SK-N-SH (cell line): ENCODE measurements at regions not wholly inside any gene's neighbourhood (a gene's known extent, or its start where the extent isn't known, plus 50 kb on each side); places are given as distances from the start of the nearest gene placed in this dataset.

Source experiments
- CTCF ChIA-PET: fragments of 300-600, 350-600 bp; formaldehyde crosslinking; extraction: SDS; loops from one replicate; lab custom pipeline; 2021; lab: Yijun Ruan, JAX
- POLR2A ChIA-PET: fragments of 350-600 bp; sonication (Branson Sonifier 250); formaldehyde crosslinking; extraction: SDS; loops from one replicate; lab custom pipeline; 2020; ENCODE audit warnings: antibody characterized with exemption, inconsistent platforms; lab: Yijun Ruan, JAX
- DNase-seq: peaks from one replicate; pipeline ENCODE4 v3.0.0; 2012
- H2AFZ ChIP-seq: fragments of 200-600 bp; sonication (generic); 2 replicates; pipeline ENCODE4 v1.8.1; 2016; ENCODE audit warnings: antibody characterized with exemption, mild to moderate bottlenecking, low read depth
- H3F3A ChIP-seq: fragments of 200-600 bp; sonication (generic); replicated peaks from 2 replicates; pipeline ENCODE3; 2016; ENCODE audit warnings: antibody characterized with exemption, mild to moderate bottlenecking; ENCODE audit not compliant: insufficient read depth
- H3K27ac ChIP-seq, 2 experiments: fragments of 200-500 bp in 1 of 2; fragments of 200-600 bp in 1 of 2; sonication (Bioruptor generic) in 1 of 2; sonication (generic), shearing (Covaris generic) in 1 of 2; 2 replicates each; pipeline versions ENCODE4 v1.5.1 to v1.6.1; 2014 to 2016; ENCODE audit warnings: low read depth in 2 of 2, inconsistent platforms in 1 of 2, low read length in 1 of 2, mild to moderate bottlenecking in 1 of 2, mixed read lengths in 1 of 2
- H3K27me3 ChIP-seq: fragments of 200-600 bp; sonication (generic), shearing (Covaris generic); 2 replicates; pipeline ENCODE4 v1.6.1; 2016; ENCODE audit warnings: mixed run types; ENCODE audit not compliant: insufficient read depth
- H3K36me3 ChIP-seq, 2 experiments: fragments of 200-500 bp in 1 of 2; fragments of 200-600 bp in 1 of 2; sonication (Bioruptor generic) in 1 of 2; sonication (generic) in 1 of 2; replicated peaks in 1 of 2; 2 replicates each; pipeline versions ENCODE3 to v1.5.1; 2014 to 2016; ENCODE audit warnings: low read length in 1 of 2, mild to moderate bottlenecking in 1 of 2; ENCODE audit not compliant: insufficient read depth in 2 of 2, control insufficient read depth in 1 of 2
- H3K4me1 ChIP-seq, 2 experiments: fragments of 200-500 bp in 1 of 2; fragments of 200-600 bp in 1 of 2; sonication (Bioruptor generic) in 1 of 2; sonication (generic), shearing (Covaris generic) in 1 of 2; 2 replicates each; pipeline versions ENCODE4 v1.5.1 to v1.6.1; 2014 to 2016; ENCODE audit warnings: low read depth in 1 of 2, low read length in 1 of 2, mixed run types in 1 of 2; ENCODE audit not compliant: insufficient read depth in 2 of 2, control insufficient read depth in 1 of 2
- H3K4me2 ChIP-seq: fragments of 200-600 bp; sonication (generic), shearing (Covaris generic); 2 replicates; pipeline ENCODE4 v1.6.1; 2017; ENCODE audit warnings: mixed run types
- H3K4me3 ChIP-seq, 2 experiments: fragments of 200-500 bp in 1 of 2; fragments of 200-600 bp in 1 of 2; sonication (Bioruptor generic) in 1 of 2; sonication (generic), shearing (Covaris generic) in 1 of 2; 2 replicates each; pipeline versions ENCODE4 v1.5.1 to v1.8.1; 2014 to 2016; ENCODE audit warnings: low read depth in 2 of 2, inconsistent platforms in 1 of 2, low read length in 1 of 2, mild to moderate bottlenecking in 1 of 2, mixed read lengths in 1 of 2, moderate library complexity in 1 of 2
- H3K79me2 ChIP-seq: fragments of 200-600 bp; sonication (generic); 2 replicates; pipeline ENCODE4 v1.8.1; 2017; ENCODE audit warnings: mild to moderate bottlenecking; ENCODE audit not compliant: insufficient read depth
- H3K9ac ChIP-seq: fragments of 200-600 bp; sonication (generic); 2 replicates; pipeline ENCODE4 v1.6.1; 2017; ENCODE audit warnings: mixed run types
- H3K9me2 ChIP-seq: fragments of 200-600 bp; sonication (generic); 2 replicates; pipeline ENCODE4 v1.6.1; 2017; ENCODE audit warnings: mixed run types
- H3K9me3 ChIP-seq: fragments of 200-600 bp; sonication (generic); 2 replicates; pipeline ENCODE4 v1.6.1; 2017; ENCODE audit warnings: mixed run types, mild to moderate bottlenecking, moderate library complexity
- H4K20me1 ChIP-seq: fragments of 200-600 bp; sonication (generic); 2 replicates; pipeline ENCODE4 v1.6.1; 2017; ENCODE audit warnings: mild to moderate bottlenecking, mixed run types; ENCODE audit not compliant: insufficient read depth
- ELF1 ChIP-seq: IDR thresholded peaks from 2 replicates; pipeline ENCODE4 v1.4.0; 2012
- GATA2 ChIP-seq: sonication (generic); formaldehyde crosslinking; IDR thresholded peaks from 2 replicates; pipeline ENCODE4 v1.5.0; 2020; ENCODE audit warnings: mild to moderate bottlenecking, missing genetic modification reagents
- JUND ChIP-seq: IDR thresholded peaks from 2 replicates; pipeline ENCODE4 v1.4.0; 2012
- PBX3 ChIP-seq: IDR thresholded peaks from 2 replicates; pipeline ENCODE4; 2012
- RCOR1 ChIP-seq: fragments of 150-350 bp; IDR thresholded peaks from 2 replicates; pipeline ENCODE4 v1.6.1; 2017; ENCODE audit warnings: antibody characterized with exemption, low read length
- REST ChIP-seq: IDR thresholded peaks from 2 replicates; pipeline ENCODE4 v1.6.1; 2012; ENCODE audit warnings: mild to moderate bottlenecking, low read depth, low read length, moderate library complexity
- RXRA ChIP-seq: IDR thresholded peaks from 2 replicates; pipeline ENCODE4 v1.4.0; 2012; ENCODE audit warnings: low read depth, mild to moderate bottlenecking, borderline replicate concordance
- TCF12 ChIP-seq: IDR thresholded peaks from 2 replicates; pipeline ENCODE4 v1.4.0; 2012
- YY1 ChIP-seq: IDR thresholded peaks from 2 replicates; pipeline ENCODE4 v1.4.0; 2012; ENCODE audit warnings: low read depth, mild to moderate bottlenecking
- WGBS: methylation state at CpG from one replicate; pipeline ENCODE4 v1.1.6; 2017; ENCODE audit warnings: low lambda C conversion rate; 5-methylcytosine and 5-hydroxymethylcytosine counted together
- TF ChIP-seq, protein P1 (sequence below): IDR thresholded peaks from 2 replicates; pipeline ENCODE4 v1.4.0; 2012; ENCODE audit warnings: low read depth, borderline replicate concordance

DNA sequence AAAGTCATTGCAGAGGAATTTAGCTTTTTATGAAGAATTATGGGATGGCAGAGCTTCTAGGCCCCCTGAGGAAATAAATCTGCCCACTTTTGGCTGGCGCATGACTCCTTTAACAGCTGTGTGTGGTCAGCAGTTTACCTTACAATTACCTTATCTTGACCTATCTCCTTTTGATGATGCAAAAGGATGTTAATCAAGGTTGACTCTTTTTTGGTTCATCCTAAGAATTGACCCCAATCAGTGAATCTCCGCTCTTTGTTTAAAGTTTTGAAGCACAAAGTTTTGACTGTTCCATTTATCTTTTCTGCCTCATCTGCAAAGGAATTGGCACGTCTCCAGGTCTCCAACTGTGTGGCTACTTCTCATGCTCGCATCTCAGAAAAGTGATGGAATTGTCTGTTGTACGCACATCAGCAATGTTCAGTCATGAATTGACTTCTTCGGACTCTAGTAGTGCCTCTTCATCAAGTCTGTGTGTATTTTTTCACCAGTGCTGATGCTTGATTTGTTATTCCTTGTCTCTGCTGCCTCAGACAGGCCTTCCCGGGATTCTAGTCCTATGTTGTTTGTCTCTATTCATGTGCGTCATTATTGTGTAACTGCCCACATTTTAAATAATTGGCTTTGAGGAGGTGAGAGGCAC is 196.2 kb upstream of the CFAP20DC start (continued):
- TF ChIP-seq REST (no peak), ELF1 (no peak), YY1 (no peak), GATA2 (CRISPR knock-in tag) (no peak), RXRA (peak; percentile 40; the same call in 1 of the 2 replicates), JUND (peak; percentile 84), RCOR1 (no peak)
- TF ChIP-seq, protein P1, sequence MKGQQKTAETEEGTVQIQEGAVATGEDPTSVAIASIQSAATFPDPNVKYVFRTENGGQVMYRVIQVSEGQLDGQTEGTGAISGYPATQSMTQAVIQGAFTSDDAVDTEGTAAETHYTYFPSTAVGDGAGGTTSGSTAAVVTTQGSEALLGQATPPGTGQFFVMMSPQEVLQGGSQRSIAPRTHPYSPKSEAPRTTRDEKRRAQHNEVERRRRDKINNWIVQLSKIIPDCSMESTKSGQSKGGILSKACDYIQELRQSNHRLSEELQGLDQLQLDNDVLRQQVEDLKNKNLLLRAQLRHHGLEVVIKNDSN, result no peak

GRCh38 chr3:59245300-59245858 is 195.6 kb upstream of the CFAP20DC start:
- peak overlapping the region; percentile 22; the same call in 1 of the 2 replicates for H3K9ac ChIP-seq
- H3K4me2 ChIP-seq, result peak overlapping the region; percentile 50
- H3K27ac ChIP-seq, result peak overlapping the region; percentile 1 to 69; a peak in 3 of 4 replicates

More at GRCh38 chr3:59245300-59245858, 195.6 kb upstream of the CFAP20DC start:
- Histone ChIP-seq H3K4me3 (no peak overlapping the region; a peak in 1 of 4 replicates), H2AFZ (no peak overlapping the region), H3K79me2 (no peaks in the 10 kb centered on the region), H3K9me3 (no peaks in the 10 kb centered on the region), H3K36me3 (no peaks in the 10 kb centered on the region), H3F3A (peaks cover 5% of the 10 kb centered on the region), H3K4me1 (peaks cover 15 to 20% of the 10 kb centered on the region in 2 experiments; a peak in 3 of 4 replicates), H3K9me2 (no peaks in the 10 kb centered on the region), H3K27me3 (no peaks in the 10 kb centered on the region), H4K20me1 (no peaks in the 10 kb centered on the region)
- ChIA-PET POLR2A (no interaction called here), CTCF (interaction anchor here (0.7 to 1.4 kb wide), 2 partner anchors 33 to 564 kb away, joined by 3 to 4 read pairs; no protein-coding TSS in a partner anchor)
- 4% methylated on average over 5 of the region's 5 CpGs for WGBS
- DNase-seq, result no peak
- TF ChIP-seq RXRA (no peak), TCF12 (peak; percentile 11; the same call in 1 of the 2 replicates), PBX3 (0 out of 2 replicates have a peak, but pooled peaks have one; percentile 17)
